ENCODE measurements at regions not wholly inside any gene's neighbourhood (a gene's known extent, or its start where the extent isn't known, plus 50 kb on each side); places are given as distances from the start of the nearest gene placed in this dataset.

- H3K27me3 ChIP-seq = no peaks in the 10 kb centered on the region
- H3K27ac ChIP-seq = no peak overlapping the region
- no peak overlapping the region for H3K9ac ChIP-seq
- H3K4me2 ChIP-seq = no peak overlapping the region
- no peak overlapping the region for H3K4me3 ChIP-seq
- no peaks in the 10 kb centered on the region for H4K20me1 ChIP-seq
- peaks cover 7 to 31% (median 15%) of the 10 kb centered on the region in 11 experiments for H3K9me3 ChIP-seq (replicated peaks in 1 of 11)
- TF ChIP-seq Cebpa-rat (IDR thresholded peaks at IDR 0.05) = no peak
- no peaks in the 10 kb centered on the region for H3K4me1 ChIP-seq
- H3K36me3 ChIP-seq = no peaks in the 10 kb centered on the region
These were observed 75.4 kb upstream of the TMPRSS2 start for GRCh38 chr21:41583274-41583790.

GRCh38 chr21:41582866-41583265 is 74.9 kb upstream of the TMPRSS2 start:
- Histone ChIP-seq H3K4me3 (no peak overlapping the region), H3K4me1 (no peaks in the 10 kb centered on the region), H3K9me3 (replicated peaks in 1 of 11) (peaks cover 12 to 35% (median 19%) of the 10 kb centered on the region in 11 experiments), H3K4me2 (no peak overlapping the region), H3K27ac (no peak overlapping the region), H3K27me3 (no peaks in the 10 kb centered on the region), H4K20me1 (no peaks in the 10 kb centered on the region), H3K9ac (no peak overlapping the region), H3K36me3 (no peaks in the 10 kb centered on the region)
- TF ChIP-seq Cebpa-rat (IDR thresholded peaks at IDR 0.05) = no peak

- H3K27me3 ChIP-seq = no peaks in the 10 kb centered on the region
- TF ChIP-seq Cebpa-rat (IDR thresholded peaks at IDR 0.05) = no peak
- H3K9ac ChIP-seq = no peak overlapping the region
- H3K9me3 ChIP-seq (replicated peaks in 1 of 11) = peaks cover 17 to 35% (median 24%) of the 10 kb centered on the region in 11 experiments
- no peaks in the 10 kb centered on the region for H3K36me3 ChIP-seq
- no peaks in the 10 kb centered on the region for H4K20me1 ChIP-seq
- H3K27ac ChIP-seq = no peak overlapping the region
- H3K4me3 ChIP-seq = no peak overlapping the region
- no peak overlapping the region for H3K4me2 ChIP-seq
- H3K4me1 ChIP-seq = no peaks in the 10 kb centered on the region
These were observed 74.4 kb upstream of the TMPRSS2 start for GRCh38 chr21:41582298-41582840.

- no peak overlapping the region for H3K9ac ChIP-seq
- peaks cover 22 to 37% (median 28%) of the 10 kb centered on the region in 11 experiments for H3K9me3 ChIP-seq (replicated peaks in 1 of 11)
- TF ChIP-seq Cebpa-rat (IDR thresholded peaks at IDR 0.05) = no peak
- H3K4me2 ChIP-seq = no peak overlapping the region
- no peaks in the 10 kb centered on the region for H3K4me1 ChIP-seq
- no peak overlapping the region for H3K4me3 ChIP-seq
- no peaks in the 10 kb centered on the region for H3K36me3 ChIP-seq
- H3K27ac ChIP-seq = no peak overlapping the region
- H3K27me3 ChIP-seq = no peaks in the 10 kb centered on the region
- H4K20me1 ChIP-seq = no peaks in the 10 kb centered on the region
These were observed 73.8 kb upstream of the TMPRSS2 start for GRCh38 chr21:41581592-41582228.

GRCh38 chr21:41580758-41581554 is 73.0 kb upstream of the TMPRSS2 start:
- Histone ChIP-seq H3K27ac (no peak overlapping the region), H3K9me3 (replicated peaks in 1 of 11) (peaks cover 27 to 44% (median 33%) of the 10 kb centered on the region in 11 experiments), H3K9ac (no peak overlapping the region), H3K36me3 (no peaks in the 10 kb centered on the region), H3K4me2 (no peak overlapping the region), H3K4me1 (no peaks in the 10 kb centered on the region), H4K20me1 (no peaks in the 10 kb centered on the region), H3K27me3 (no peaks in the 10 kb centered on the region), H3K4me3 (no peak overlapping the region)
- TF ChIP-seq Cebpa-rat (IDR thresholded peaks at IDR 0.05) = no peak

- no peak for TF ChIP-seq Cebpa-rat (IDR thresholded peaks at IDR 0.05)
- no peak overlapping the region for H3K9ac ChIP-seq
- no peaks in the 10 kb centered on the region for H4K20me1 ChIP-seq
- peaks cover 31 to 50% (median 44%) of the 10 kb centered on the region in 11 experiments for H3K9me3 ChIP-seq (replicated peaks in 1 of 11)
- no peaks in the 10 kb centered on the region for H3K27me3 ChIP-seq
- no peaks in the 10 kb centered on the region for H3K4me1 ChIP-seq
- no peak overlapping the region for H3K4me3 ChIP-seq
- no peak overlapping the region for H3K27ac ChIP-seq
- H3K36me3 ChIP-seq = no peaks in the 10 kb centered on the region
- H3K4me2 ChIP-seq = no peak overlapping the region
These were observed 71.7 kb upstream of the TMPRSS2 start for GRCh38 chr21:41579692-41580091.

- no peak overlapping the region for H3K27ac ChIP-seq
- TF ChIP-seq Cebpa-rat (IDR thresholded peaks at IDR 0.05) = no peak
- peaks cover 31 to 56% (median 50%) of the 10 kb centered on the region in 11 experiments for H3K9me3 ChIP-seq (replicated peaks in 1 of 11)
- H3K4me1 ChIP-seq = no peaks in the 10 kb centered on the region
- no peak overlapping the region for H3K4me2 ChIP-seq
- no peaks in the 10 kb centered on the region for H3K36me3 ChIP-seq
- H4K20me1 ChIP-seq = no peaks in the 10 kb centered on the region
- no peak overlapping the region for H3K9ac ChIP-seq
- no peaks in the 10 kb centered on the region for H3K27me3 ChIP-seq
- no peak overlapping the region for H3K4me3 ChIP-seq
These were observed 70.8 kb upstream of the TMPRSS2 start for GRCh38 chr21:41578716-41579115.

GRCh38 chr21:41578083-41578482 is 70.1 kb upstream of the TMPRSS2 start:
- no peak for TF ChIP-seq Cebpa-rat (IDR thresholded peaks at IDR 0.05)
- Histone ChIP-seq H3K36me3 (no peaks in the 10 kb centered on the region), H3K27ac (no peak overlapping the region), H3K4me1 (no peaks in the 10 kb centered on the region), H4K20me1 (no peaks in the 10 kb centered on the region), H3K4me3 (no peak overlapping the region), H3K9ac (no peak overlapping the region), H3K9me3 (replicated peaks in 1 of 11) (peaks cover 31 to 56% (median 50%) of the 10 kb centered on the region in 11 experiments), H3K27me3 (no peaks in the 10 kb centered on the region), H3K4me2 (no peak overlapping the region)

- H3K4me3 ChIP-seq = no peak overlapping the region
- H3K27me3 ChIP-seq = no peaks in the 10 kb centered on the region
- H3K27ac ChIP-seq = no peak overlapping the region
- peaks cover 31 to 58% (median 50%) of the 10 kb centered on the region in 11 experiments for H3K9me3 ChIP-seq (replicated peaks in 1 of 11)
- H3K36me3 ChIP-seq = no peaks in the 10 kb centered on the region
- no peak overlapping the region for H3K9ac ChIP-seq
- no peaks in the 10 kb centered on the region for H4K20me1 ChIP-seq
- TF ChIP-seq Cebpa-rat (IDR thresholded peaks at IDR 0.05) = no peak
- no peak overlapping the region for H3K4me2 ChIP-seq
- no peaks in the 10 kb centered on the region for H3K4me1 ChIP-seq
These were observed 68.2 kb upstream of the TMPRSS2 start for GRCh38 chr21:41576013-41576615.

Measured in BLaER1 treated with 17β-estradiol and CSF1 and Interleukin-3, amounts not matched to agents 10 nM and 100 nM (cell line).